ENCODE measurements at regions not wholly inside any gene's neighbourhood (a gene's known extent, or its start where the extent isn't known, plus 50 kb on each side); places are given as distances from the start of the nearest gene placed in this dataset.
"Not testable (repeated sequence)": the region's sequence is repeated elsewhere in the genome, so short reads cannot be mapped to it uniquely, and the experiment has no call there.

DNA sequence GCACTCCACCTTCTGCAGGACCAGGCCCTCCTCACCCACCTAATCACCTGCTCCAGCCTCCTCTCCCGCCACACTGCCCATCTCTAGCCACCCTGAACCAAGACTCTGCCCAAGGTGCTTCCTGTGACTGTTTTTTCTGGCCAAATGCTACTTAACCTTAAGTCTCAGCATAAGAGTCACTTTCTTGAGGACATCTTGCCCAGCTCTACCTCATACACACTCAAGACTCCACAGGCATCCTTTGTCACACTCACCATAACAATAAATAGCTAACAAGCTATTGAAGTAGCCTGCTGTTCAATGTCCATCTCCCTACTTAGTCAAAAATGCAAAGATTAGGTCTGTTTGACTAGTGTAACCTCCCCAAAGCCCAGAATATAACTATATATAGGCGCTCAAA lies 455.4 kb upstream of the NFE2L3 start:
- no peak for DNase-seq (ENCODE audit: low read depth, low spot score)
- ChIA-PET CTCF (interaction anchor here (0.7 kb wide), 1 partner anchor 131 kb away, joined by 3 read pairs; no protein-coding TSS in a partner anchor), POLR2A (no interaction called here)
- H3K4me3 ChIP-seq (ENCODE audit: low read depth, low read length) = no peak overlapping the region
- no peak overlapping the region for H3K27ac ChIP-seq (ENCODE audit: low read depth, low read length)
- TF ChIP-seq, protein P1, sequence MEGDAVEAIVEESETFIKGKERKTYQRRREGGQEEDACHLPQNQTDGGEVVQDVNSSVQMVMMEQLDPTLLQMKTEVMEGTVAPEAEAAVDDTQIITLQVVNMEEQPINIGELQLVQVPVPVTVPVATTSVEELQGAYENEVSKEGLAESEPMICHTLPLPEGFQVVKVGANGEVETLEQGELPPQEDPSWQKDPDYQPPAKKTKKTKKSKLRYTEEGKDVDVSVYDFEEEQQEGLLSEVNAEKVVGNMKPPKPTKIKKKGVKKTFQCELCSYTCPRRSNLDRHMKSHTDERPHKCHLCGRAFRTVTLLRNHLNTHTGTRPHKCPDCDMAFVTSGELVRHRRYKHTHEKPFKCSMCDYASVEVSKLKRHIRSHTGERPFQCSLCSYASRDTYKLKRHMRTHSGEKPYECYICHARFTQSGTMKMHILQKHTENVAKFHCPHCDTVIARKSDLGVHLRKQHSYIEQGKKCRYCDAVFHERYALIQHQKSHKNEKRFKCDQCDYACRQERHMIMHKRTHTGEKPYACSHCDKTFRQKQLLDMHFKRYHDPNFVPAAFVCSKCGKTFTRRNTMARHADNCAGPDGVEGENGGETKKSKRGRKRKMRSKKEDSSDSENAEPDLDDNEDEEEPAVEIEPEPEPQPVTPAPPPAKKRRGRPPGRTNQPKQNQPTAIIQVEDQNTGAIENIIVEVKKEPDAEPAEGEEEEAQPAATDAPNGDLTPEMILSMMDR (IDR thresholded peaks at IDR 0.05; ENCODE audit: low read depth, low read length) = no peak
- H3K9me3 ChIP-seq (ENCODE audit: control insufficient read depth, insufficient read depth, low read length) = no peaks in the 10 kb centered on the region
- no peaks in the 10 kb centered on the region for H3K27me3 ChIP-seq (ENCODE audit: control insufficient read depth, insufficient read depth, low read length)

DNA sequence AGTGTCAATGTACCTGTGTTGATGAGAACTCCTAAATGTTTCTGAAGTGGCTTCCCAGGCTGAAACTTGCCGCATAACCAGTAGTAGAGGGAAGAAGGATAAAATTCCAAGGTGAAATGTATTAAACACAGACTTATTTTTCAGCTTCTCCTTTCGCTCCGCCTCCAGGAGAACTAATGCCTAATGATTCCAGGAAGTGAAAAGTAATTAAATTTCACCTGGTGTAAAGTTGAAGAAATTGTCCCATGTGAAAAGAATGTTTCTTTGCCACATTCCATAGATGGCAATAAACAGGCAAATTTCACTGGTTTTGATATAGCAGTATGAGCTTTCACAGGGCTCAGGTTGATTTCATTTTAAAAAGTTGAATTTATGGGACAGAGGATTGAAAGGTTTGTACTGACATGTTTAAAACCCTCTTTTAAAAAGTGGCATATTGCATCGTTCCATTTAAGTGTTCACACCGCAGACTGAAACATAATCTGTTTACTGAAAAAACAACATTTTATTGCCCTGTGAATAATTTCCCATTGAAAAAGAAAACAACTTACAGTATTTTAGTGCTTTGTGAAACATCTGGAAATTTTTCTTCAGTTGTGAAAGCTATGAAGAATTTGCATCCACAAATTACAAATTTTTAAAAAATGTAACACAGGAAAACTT lies 453.4 kb upstream of the NFE2L3 start:
- TF ChIP-seq, protein P1 (IDR thresholded peaks at IDR 0.05; ENCODE audit: low read depth, low read length) = no peak
- POLR2A ChIA-PET = no interaction called here
- no peak overlapping the region for H3K27ac ChIP-seq (ENCODE audit: low read depth, low read length)
- CTCF ChIA-PET = interaction anchor here (0.9 kb wide), 1 partner anchor 133 kb away, joined by 3 read pairs; no protein-coding TSS in a partner anchor
- DNase-seq (ENCODE audit: low read depth, low spot score) = no peak
- H3K9me3 ChIP-seq (ENCODE audit: control insufficient read depth, insufficient read depth, low read length) = no peaks in the 10 kb centered on the region
- H3K4me3 ChIP-seq (ENCODE audit: low read depth, low read length) = no peak overlapping the region
- no peaks in the 10 kb centered on the region for H3K27me3 ChIP-seq (ENCODE audit: control insufficient read depth, insufficient read depth, low read length)

DNA sequence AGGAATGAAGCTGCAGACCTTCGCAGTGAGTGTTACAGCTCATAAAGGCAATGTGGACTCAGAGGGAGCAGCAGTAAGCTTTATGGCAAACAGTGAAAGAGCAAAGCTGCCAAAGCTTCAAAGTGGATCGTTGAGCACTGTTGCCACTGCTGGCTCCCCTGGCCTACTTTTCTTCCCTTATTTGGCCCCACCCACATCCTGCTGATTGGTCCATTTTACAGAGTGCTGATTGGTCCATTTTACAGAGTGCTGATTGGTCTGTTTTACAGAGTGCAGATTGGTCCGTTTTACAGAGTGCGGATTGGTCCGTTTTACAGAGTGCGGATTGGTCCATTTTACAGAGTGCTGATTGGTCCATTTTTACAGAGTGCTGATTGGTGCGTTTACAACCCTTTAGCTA lies 451.9 kb upstream of the NFE2L3 start:
- H3K27ac ChIP-seq (ENCODE audit: low read depth, low read length); CTCF ChIA-PET; H3K4me3 ChIP-seq (ENCODE audit: low read depth, low read length); H3K27me3 ChIP-seq (ENCODE audit: control insufficient read depth, insufficient read depth, low read length); POLR2A ChIA-PET; H3K9me3 ChIP-seq (ENCODE audit: control insufficient read depth, insufficient read depth, low read length); DNase-seq (ENCODE audit: low read depth, low spot score): not testable (repeated sequence)

DNA sequence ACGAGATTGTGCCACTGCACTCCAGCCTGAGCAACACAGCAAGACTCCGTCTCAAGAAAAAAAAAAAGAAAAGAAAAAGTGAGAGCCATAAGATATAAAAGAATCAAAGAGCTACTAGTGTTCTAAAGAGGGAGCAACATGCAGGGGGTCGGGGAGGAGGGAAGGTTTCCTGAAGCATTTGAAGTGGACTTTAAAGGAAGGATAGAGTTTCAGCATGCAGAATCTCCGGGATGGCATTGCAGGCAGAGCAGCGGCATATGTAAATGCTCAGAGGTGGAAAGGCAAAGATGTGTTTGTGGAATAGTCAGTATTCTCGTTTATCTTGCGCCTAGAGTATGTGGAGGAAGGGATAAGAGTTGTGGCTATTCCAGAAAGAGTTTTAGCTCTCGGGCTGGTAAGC lies 447.6 kb upstream of the NFE2L3 start:
- no peaks in the 10 kb centered on the region for H3K9me3 ChIP-seq (ENCODE audit: control insufficient read depth, insufficient read depth, low read length)
- no peak overlapping the region for H3K27ac ChIP-seq (ENCODE audit: low read depth, low read length)
- DNase-seq (ENCODE audit: low read depth, low spot score) = no peak
- ChIA-PET CTCF (interaction anchor here (0.8 to 1.2 kb wide), 2 partner anchors 16 to 147 kb away, joined by 3 read pairs; no protein-coding TSS in a partner anchor), POLR2A (no interaction called here)
- TF ChIP-seq, protein P1 (IDR thresholded peaks at IDR 0.05; ENCODE audit: low read depth, low read length) = no peak
- no peaks in the 10 kb centered on the region for H3K27me3 ChIP-seq (ENCODE audit: control insufficient read depth, insufficient read depth, low read length)
- no peak overlapping the region for H3K4me3 ChIP-seq (ENCODE audit: low read depth, low read length)

DNA sequence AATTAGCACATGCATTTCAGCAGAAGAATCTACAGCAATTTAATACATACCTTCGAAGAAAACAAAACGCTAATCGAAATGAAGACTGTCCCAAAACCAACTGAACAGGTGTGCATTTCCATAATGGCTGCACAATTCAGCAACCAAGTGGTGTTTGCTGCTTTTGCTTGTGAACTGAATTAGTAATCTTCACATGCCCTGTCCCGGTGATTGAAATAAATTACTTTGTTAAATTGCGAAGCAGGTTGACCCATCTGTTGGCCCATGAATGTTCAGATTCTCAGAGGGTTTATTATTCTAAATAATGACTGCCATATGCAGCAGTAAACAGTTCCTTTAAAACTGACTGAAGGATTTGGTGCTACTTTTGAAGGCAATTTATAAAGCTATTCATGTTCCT lies 445.2 kb upstream of the NFE2L3 start:
- ChIA-PET POLR2A (no interaction called here), CTCF (interaction anchor here (0.6 to 1.0 kb wide), 3 partner anchors 90 to 144 kb away, joined by 3 read pairs; no protein-coding TSS in a partner anchor)
- H3K27me3 ChIP-seq (ENCODE audit: control insufficient read depth, insufficient read depth, low read length) = no peaks in the 10 kb centered on the region
- H3K9me3 ChIP-seq (ENCODE audit: control insufficient read depth, insufficient read depth, low read length) = no peaks in the 10 kb centered on the region
- DNase-seq (ENCODE audit: low read depth, low spot score) = no peak
- H3K27ac ChIP-seq (ENCODE audit: low read depth, low read length) = no peak overlapping the region
- TF ChIP-seq, protein P1 (IDR thresholded peaks at IDR 0.05; ENCODE audit: low read depth, low read length) = no peak
- no peak overlapping the region for H3K4me3 ChIP-seq (ENCODE audit: low read depth, low read length)

Data from AG04450 (cell line).